GM18951 (cell line): ENCODE measurements at regions not wholly inside any gene's neighbourhood (a gene's known extent, or its start where the extent isn't known, plus 50 kb on each side); places are given as distances from the start of the nearest gene placed in this dataset.

Source experiments
- POLR2A ChIP-seq: IDR thresholded peaks from 4 replicates; pipeline ENCODE4 v1.6.1; 2011; ENCODE audit warnings: mild to moderate bottlenecking; ENCODE audit not compliant: insufficient read length, insufficient read depth; ENCODE audit errors: extremely low read depth
- in situ Hi-C: fragments of 300-500 bp; cut with MboI; formaldehyde crosslinking; loops from one replicate; pipeline ENCODE4 v1.12.0; 2022; ENCODE audit warnings: low sequenced_read_pairs, mixed read lengths, inconsistent platforms; ENCODE audit not compliant: unreplicated experiment

- in situ Hi-C loops: loop anchor here (25.0 kb wide), 1 partner anchor 867 kb away; no protein-coding TSS in a partner anchor
- TF ChIP-seq POLR2A: no peak
These were observed 198.0 kb upstream of the NEBL start for GRCh38 chr10:21095073-21095472.

DNA sequence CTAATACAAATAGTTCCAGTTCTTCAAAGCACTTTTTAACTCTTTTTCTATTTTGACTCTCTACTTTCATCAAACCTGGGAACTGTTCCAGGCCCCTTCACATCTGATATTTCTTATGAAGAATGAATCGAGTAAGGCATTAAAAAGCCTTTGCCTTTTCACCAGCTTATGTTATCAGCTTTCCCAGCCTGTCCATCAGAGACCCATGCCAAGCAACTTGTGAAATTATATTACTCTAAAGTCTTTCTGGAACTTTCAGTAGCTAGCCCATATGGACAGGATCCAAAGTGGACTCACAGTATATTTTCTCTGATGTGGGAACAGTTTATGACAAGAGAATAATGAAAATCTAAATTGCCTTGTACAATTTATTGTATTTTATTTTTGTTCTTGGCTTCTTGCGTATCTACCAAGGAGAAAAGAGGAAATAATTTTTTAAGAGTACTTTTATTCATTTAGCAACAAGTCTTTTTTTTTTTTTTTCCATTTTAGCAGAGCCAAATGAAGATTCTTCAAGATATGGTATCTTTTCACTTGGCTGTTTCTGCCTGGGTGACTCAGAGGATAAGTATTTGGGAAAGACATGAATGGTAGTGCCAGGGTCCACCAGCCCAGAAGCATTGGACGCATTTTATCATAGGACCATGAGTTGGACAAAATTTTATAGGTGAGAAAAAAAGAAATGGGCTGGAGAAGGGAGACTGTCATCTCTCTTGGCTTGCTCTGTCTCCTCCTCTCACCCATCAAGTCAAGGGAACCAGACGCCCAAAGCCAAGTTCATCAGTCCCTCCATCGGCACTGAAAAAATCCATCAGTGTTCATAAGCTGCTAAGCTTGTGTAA, 195.8 kb upstream of the NEBL start:
- in situ Hi-C loops: loop anchor here (25.0 kb wide), 1 partner anchor 869 kb away; no protein-coding TSS in a partner anchor
- no peak for TF ChIP-seq POLR2A

DNA sequence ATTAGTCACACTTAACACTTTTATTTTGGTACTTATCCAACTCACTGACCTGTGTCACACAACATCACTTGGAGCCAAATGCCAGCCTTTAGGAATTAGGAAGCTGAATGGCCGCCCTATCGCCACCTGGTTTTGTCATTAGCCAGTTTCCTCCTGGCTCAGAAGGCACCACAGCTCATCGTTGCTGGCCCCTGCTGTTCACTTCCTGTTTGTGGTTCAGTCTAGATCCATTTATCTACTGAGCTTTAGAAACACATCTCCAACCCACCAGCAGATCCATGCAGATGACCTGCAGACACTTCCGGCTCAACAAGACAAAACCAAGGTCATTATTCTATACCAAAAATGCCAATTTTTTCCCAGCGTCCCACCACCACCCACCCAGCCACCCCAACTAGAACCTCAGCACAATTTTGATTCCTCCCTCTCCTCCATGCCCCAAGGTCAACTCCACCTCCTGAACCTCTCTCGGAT, 193.5 kb upstream of the NEBL start:
- TF ChIP-seq POLR2A: no peak
- in situ Hi-C loops: loop anchor here (25.0 kb wide), 1 partner anchor 872 kb away; no protein-coding TSS in a partner anchor

DNA sequence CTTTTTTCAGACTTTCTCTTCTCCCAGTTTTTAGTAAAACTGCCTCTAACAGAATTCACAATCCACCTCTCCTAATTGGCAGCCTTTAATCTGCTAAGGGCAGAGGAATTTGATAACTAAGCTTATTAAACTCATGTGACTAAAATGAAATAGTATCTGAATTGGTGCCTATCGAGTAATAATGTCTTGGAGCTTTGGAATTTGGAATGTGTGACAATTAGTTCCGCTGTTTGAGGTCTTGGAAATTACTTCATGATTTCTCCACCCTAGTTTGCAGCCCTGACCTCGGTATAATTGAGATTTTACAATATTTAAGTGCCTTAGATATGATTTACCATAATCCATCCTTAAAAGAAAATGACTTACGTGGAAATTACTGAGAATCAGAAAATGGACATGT, 190.4 kb upstream of the NEBL start:
- in situ Hi-C loops: loop anchor here (25.0 kb wide), 1 partner anchor 875 kb away; no protein-coding TSS in a partner anchor
- TF ChIP-seq POLR2A: no peak

DNA sequence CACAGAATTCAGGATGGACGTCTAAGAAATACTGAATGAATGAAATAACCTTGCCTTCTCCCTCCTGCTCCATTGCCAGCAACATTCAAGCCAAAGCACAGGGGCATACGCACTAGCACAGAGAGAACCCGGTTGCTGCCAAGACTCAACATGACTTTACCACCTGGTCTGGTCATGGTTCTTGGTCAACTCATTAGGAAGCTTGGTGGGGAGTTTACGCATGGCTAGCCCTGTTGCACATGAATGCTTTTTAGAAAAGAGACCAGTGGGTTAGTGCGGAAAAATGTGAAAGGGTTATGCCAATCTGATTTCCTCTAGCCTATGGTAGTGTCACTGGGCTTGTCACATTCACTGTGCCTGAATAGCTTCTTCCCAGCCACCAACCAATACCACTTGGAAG, 187.6 kb upstream of the NEBL start:
- TF ChIP-seq POLR2A: no peak
- in situ Hi-C loops: loop anchor here (25.0 kb wide), 1 partner anchor 878 kb away; no protein-coding TSS in a partner anchor

DNA sequence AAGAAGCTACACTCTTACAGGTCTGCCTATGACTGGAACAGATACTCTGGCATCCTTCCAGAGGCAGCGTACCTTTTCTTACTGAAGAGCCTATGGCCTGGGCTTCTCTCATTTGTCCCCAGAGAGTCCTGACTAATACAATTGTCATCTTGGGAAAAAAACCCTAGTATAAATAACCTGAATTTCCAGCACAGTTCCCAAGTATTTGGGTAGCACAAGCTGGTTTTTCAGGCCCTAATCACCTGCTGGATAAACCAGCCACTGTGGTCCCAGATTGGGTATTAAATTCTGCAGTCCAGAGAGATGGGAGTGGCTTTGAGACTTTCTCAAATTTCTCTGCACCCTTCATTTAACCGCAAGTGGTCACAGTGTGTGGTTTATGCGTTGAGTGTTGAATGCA, 186.8 kb upstream of the NEBL start:
- in situ Hi-C loops: loop anchor here (25.0 kb wide), 1 partner anchor 878 kb away; no protein-coding TSS in a partner anchor
- TF ChIP-seq POLR2A: no peak

- in situ Hi-C loops: loop anchor here (25.0 kb wide), 1 partner anchor 880 kb away; no protein-coding TSS in a partner anchor
These were observed 185.1 kb upstream of the NEBL start for GRCh38 chr10:21082206-21082605.

DNA sequence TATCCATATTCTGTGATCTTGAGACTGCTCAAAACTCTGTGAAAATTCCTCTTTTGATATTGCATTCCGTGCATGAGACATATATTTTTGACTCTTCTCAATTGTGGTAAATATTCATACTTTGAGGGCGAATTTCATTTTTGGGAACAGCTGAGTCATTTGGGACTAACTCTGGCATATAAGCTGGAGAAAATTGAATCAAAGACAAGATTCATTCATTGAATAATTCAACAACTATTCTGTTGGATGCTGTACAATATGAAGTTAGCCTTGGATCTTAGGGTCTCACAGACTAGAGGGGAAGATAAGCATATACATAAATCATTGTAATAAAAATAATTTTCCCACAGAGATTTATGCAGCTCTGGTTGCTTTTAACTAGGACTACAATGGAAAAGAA, 183.2 kb upstream of the NEBL start:
- no peak for TF ChIP-seq POLR2A
- in situ Hi-C loops: loop anchor here (25.0 kb wide), 1 partner anchor 882 kb away; no protein-coding TSS in a partner anchor

More at GRCh38 chr10:21082206-21082605, 185.1 kb upstream of the NEBL start:
- no peak for TF ChIP-seq POLR2A

DNA sequence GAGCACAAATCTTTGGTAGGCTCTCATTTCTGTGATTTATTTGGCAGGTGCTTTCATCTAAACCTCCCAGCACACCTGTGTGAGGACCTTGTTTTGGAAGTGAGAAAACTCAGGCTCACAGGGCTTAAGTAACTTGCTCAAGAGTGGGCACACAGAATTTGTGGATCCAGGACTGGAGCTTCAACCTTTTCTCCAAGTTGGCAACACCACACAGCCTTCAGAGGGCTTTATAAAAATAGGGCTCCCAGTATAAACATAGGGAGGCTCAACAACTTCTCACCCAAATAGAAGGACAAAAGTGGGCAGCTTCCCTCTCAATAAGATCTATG, 182.2 kb upstream of the NEBL start:
- in situ Hi-C loops: loop anchor here (25.0 kb wide), 1 partner anchor 883 kb away; no protein-coding TSS in a partner anchor
- TF ChIP-seq POLR2A: no peak

GRCh38 chr10:21078410-21079329, 181.6 kb upstream of the NEBL start:
- TF ChIP-seq POLR2A: no peak
- in situ Hi-C loops: loop anchor here (25.0 kb wide), 1 partner anchor 884 kb away; no protein-coding TSS in a partner anchor

DNA sequence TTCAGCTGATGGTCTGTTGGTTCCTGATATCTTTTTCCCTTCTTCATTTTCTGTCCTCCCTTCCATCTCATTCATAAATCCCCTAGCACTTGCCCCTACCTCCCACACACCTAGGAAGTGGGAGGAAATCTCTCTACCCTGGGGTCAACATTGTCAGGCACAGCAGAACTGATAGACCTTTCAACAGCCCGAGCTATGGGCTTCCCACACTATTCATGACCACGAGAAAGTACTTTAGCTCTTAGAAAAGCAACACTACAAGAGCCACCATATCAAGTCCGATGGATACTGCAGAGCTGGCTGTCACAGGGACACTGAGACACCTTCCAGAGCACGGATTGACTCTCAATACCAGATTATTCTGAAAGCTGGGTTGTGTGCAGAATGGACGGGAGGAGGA, 180.6 kb upstream of the NEBL start:
- TF ChIP-seq POLR2A: no peak
- in situ Hi-C loops: loop anchor here (25.0 kb wide), 1 partner anchor 885 kb away; no protein-coding TSS in a partner anchor

DNA sequence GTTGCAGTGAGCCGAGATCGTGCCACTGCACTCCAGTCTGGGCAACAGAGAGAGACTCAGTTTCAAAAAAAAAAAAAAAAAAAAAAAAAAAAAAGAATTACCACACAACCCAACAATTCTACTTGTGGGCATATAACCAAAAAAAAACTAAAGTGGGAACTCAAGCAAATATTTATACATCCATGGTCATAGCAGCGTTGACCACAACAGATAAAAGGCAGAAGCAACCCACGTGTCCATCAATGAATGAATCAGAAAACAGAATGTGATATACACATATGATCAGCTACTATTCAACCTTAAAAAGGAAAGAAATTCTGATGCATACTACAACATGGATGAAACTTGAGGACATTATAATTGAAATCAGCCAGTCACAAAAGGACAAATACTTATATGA, 179.3 kb upstream of the NEBL start:
- TF ChIP-seq POLR2A: no peak
- in situ Hi-C loops: loop anchor here (25.0 kb wide), 1 partner anchor 886 kb away; no protein-coding TSS in a partner anchor

GRCh38 chr10:21075880-21076279, 178.8 kb upstream of the NEBL start:
- TF ChIP-seq POLR2A: no peak
- in situ Hi-C loops: loop anchor here (25.0 kb wide), 1 partner anchor 886 kb away; no protein-coding TSS in a partner anchor

GRCh38 chr10:21071001-21071673, 174.0 kb upstream of the NEBL start:
- TF ChIP-seq POLR2A: no peak
- in situ Hi-C loops: no loop called here
